ENCODE measurements at regions not wholly inside any gene's neighbourhood (a gene's known extent, or its start where the extent isn't known, plus 50 kb on each side); places are given as distances from the start of the nearest gene placed in this dataset.
"Not testable (repeated sequence)": the region's sequence is repeated elsewhere in the genome, so short reads cannot be mapped to it uniquely, and the experiment has no call there.

DNA sequence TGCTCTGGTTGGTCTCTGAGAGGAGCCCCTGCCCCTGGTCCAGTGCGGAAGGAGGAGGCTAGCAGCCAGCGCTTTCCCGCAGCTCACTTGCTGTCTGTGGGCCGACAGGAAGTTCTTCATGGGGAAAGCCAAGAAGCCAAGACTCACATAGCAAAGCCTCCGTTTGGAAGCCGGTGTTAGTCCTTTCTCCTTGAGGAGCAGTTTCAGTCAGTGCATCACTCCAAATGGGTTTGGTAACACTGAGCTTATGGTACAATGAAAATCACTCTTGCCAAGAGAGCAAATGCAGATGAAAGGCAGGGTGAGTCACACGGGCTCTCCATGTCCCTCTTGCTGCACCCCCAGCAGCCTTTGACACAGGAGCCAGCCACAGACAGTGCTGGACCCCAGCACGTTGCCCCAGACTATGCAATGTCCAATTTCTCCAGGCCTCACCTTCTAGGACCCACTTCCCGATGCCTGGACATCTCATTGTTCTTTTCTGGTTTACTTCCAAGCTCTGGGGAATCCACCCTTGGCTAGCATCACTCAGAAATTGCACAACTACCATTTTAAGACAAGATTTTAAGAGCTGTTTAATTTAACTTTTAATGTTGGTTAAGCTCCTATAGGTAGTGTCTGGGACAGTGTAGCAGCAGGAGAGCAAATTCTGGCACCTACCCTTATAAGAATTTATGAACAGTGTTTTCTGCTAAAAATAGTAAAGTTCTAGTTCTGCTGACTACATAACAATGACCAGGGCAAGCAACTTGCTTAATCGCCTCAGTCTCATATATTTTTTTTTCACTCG lies 174.9 kb downstream of the ASB1 start:
- no peak for DNase-seq

DNA sequence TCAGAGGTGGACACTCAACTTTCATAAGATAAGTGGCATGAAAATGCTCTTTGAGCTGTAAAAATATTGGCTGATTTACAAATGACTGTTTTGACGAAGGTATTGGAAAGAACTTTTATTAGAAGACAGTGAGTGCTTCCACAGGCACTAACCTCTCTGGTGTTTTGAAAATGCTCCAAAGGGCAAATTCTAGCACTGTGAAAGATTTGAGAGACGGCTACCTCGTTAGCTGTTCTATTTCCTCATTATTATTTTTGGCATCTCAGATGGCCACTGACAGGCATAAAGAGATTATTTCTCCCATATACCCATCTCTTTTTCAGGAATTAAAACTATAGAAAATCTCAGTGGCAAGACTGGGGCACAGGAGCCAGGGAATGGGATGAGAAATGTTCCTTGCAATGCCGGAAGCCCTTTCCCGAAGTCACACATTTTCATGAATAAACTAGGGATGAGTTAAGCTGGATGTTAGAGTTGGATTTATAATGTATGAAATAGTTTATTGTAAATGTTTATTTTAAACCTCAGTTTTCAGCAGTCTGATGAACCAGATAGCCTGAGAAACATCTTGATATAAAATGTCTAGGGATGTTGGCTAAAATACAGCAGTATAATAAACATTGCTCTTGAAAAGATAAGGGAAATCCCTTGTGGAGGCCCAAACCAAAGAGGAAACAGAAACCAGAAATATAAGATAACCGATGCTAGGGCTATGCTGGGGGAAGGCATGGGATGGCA lies 175.7 kb downstream of the ASB1 start:
- no peak for DNase-seq

DNA sequence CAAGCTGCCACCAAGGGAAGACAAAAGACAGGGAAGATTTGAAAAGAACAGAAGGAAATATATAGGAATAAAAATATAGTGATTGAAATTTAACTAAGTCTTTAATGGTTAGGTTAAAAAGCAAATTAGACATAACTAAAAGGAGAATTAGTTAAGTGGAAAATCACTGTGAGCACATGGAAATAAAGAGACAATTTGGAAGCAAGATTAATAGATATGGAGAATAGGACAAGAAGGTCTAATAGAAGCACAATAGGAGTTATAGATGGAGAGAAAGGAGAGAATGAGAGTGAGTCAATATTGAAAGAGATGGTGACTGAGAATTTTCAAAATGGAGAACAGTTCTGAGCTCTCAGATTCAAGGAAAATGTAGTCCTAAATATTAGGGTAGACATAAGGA lies 176.9 kb downstream of the ASB1 start:
- DNase-seq = no peak

GRCh38 chr2:238606311-238606710 lies 179.6 kb downstream of the ASB1 start:
- no peak for DNase-seq

DNA sequence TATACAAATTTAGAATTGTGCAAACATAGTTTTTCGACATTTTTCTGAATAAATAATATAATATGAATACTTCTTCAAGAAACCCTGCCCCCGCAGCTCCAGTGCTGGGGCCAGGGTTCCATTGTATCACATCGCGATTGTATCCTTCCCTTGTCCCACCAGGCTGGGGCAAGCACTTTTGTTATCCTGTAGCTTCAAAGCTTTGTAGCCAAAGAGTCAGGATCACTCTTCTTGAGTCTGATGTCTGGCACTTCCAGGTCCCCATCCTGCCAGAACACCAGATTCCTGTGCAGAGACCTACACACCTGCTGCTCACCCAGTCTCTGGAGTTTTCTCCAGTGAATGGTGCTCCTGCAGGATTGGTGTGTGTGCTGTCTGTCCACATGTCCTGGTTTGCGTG lies 186.9 kb downstream of the ASB1 start:
- no peak for DNase-seq

DNA sequence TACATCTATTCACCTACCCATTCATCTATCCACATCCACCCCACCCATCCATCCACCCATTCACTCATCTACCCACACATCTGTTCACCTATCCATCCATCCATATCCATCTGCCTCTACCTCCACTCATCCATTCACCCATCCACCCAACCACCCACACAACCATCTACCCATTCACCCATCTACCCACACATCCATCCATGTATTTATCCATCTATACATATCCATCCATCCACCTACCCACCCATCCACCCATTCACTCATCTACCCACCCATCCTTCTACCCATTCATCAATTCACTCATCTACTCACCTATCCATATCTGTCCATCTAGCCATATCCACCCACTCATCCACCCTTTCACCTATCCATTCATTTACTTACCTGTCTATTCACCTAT lies 187.6 kb downstream of the ASB1 start:
- DNase-seq = no peak

GRCh38 chr2:238615187-238615586 lies 188.5 kb downstream of the ASB1 start:
- DNase-seq = no peak

GRCh38 chr2:238616681-238617080 lies 190.0 kb downstream of the ASB1 start:
- DNase-seq = no peak

DNA sequence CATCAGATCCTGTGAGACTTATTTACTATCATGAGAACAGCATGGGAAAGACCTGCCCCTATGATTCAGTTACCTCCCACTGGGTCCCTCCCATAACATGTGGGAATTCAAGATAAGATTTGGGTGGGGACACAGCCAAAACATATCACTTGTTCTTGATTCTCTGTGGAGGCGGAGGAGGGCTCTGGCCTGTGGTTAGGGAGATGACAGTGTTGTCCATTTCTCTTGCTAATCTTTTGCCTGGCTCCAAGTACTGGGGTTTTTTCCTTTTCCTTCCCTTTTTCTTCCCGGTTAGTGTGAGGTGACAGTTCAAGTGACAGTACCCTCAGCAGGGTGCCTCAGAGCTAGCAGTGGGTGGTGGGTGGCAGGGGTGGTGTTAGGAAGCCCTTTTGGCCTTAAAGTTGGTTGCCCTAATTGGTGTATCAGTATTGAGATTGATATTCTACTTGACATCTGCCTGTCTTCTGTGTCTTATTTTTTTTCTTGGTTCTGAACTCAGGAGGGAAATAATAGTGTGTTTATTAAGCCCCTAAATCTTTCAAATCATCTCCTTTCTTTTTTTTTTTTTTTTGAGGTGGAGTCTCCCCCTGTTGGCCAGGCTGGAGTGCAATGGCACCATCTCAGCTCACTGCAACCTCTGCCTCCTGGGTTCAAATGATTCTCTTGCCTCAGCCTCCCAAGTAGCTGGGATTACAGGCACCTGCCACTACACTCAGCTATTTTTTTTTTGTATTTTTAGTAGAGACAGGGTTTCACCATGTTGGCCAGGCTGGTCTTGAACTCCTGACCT lies 192.0 kb downstream of the ASB1 start:
- not testable (repeated sequence) for DNase-seq

GRCh38 chr2:238627899-238628298 lies 201.2 kb downstream of the ASB1 start:
- DNase-seq = no peak

- no peak for DNase-seq
Observed at GRCh38 chr2:238629064-238629463, 202.3 kb downstream of the ASB1 start.

- DNase-seq = no peak
Observed at GRCh38 chr2:238631491-238632180, 204.9 kb downstream of the ASB1 start.

- no peak for DNase-seq
Observed at GRCh38 chr2:238632181-238633060, 205.7 kb downstream of the ASB1 start.

- DNase-seq = no peak
Observed at GRCh38 chr2:238633426-238634328, 206.9 kb downstream of the ASB1 start.

DNA sequence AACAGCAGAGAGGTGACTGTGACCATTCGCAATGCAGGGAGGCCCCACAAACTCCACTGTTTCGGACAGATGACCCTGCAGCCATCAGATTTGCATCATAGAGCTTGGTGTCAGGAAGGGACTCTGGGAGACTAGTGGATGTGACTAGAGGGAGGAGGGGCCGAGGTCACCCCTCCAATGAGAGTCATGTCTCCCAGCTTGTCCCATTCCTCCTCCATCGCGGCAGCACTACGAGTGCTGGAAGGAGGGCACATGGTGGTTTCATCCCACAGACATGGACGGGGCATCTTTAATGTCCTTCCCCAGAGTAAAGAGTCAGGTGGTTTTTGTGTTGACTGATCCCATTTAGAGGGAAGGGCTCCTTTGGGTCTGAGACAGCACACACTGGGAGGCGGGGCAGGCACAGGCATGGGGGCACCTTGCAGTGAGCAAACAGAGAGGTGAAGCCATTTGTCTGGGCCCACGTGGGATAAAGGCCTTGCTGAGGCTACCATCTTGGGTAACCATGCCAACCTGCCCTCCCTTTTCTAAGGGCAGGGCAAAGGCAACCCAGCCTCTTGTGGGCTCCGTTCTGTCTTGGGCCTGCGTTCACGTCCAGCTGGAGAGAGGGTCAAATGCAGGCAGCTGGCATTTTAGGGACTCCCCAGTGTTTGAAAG lies 208.1 kb downstream of the ASB1 start:
- no peak for DNase-seq

GRCh38 chr2:238635647-238636051 lies 208.9 kb downstream of the ASB1 start:
- no peak for DNase-seq

DNA sequence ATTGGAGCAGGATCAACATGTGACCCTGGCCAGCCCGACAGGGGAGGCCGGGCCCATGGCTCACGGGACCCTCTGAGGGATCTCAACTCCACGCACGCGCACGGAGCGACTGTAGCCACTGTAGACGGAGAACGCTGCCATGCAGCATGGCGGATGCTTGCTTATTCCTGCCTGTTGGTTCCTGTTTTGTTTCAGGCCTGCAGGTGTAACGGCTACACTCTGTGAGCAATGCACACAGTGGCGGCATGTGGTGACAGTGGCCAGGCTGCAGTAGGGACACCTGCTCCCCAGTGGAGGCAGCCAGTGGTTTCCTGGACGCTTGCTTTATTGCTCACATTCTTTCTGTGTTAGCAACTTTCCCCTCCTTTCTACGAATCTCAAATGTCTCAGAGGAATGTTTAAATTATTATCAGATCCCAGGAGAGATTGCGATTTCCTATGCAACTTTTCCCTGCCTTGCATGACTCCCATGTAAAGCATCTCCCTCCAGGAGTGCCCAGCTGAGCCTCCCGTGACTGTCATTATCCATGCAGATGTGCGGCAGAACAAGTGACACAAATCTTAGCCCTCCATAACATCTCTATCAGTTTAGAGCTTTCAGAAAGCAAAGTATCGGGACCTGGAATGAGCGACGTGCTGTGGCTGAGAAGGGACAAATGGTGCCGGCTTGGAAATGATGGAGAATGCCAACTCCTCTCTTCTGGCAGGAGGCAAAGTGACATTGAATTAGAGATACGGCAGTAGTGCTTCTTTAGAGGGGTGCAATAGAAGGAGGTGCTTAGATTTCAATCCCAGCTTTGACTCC lies 209.7 kb downstream of the ASB1 start:
- DNase-seq = no peak

- DNase-seq = no peak
Observed at GRCh38 chr2:238638100-238638981, 209.5 kb upstream of the TWIST2 start.

Measured in activated gamma-delta T cell treated with Interleukin-2 at 50 U/mL for 16 hours (primary cell).